ENCODE measurements at regions not wholly inside any gene's neighbourhood (a gene's known extent, or its start where the extent isn't known, plus 50 kb on each side); places are given as distances from the start of the nearest gene placed in this dataset.

DNA sequence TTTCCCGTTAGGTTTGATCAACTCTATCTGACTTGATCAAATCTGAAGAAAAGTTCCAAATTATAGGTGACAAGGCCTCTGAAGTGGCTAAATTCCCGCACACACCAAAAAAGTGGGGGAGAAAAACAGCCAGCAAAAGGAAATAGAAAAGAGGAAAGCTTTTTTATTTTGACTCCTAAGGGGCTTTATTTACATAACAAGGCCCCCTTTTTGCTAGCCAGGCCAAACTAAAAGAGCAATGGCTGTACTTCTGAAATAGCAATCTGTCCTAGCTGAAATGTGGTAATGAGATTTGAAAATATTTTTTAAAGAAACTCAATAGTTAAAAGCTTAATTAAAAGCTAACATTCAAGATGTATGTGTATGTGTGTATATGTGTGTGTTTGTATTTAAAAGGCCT lies 311.5 kb upstream of the POGK start:
- ChIA-PET CTCF (interaction anchor here (0.6 kb wide), 1 partner anchor 1012 kb away, joined by 12 read pairs; no protein-coding TSS in a partner anchor), POLR2A (ENCODE audit: unreplicated experiment) (no interaction called here)
- Histone ChIP-seq H3K9me2 (ENCODE audit: insufficient read depth) (no peaks in the 10 kb centered on the region), H3F3A (ENCODE audit: insufficient read depth, low read depth) (no peaks in the 10 kb centered on the region), H3K4me3 (no peak overlapping the region), H3K79me2 (ENCODE audit: low read depth) (no peaks in the 10 kb centered on the region), H3K36me3 (ENCODE audit: low read depth) (no peaks in the 10 kb centered on the region), H3K27ac (no peak overlapping the region), H2AFZ (no peak overlapping the region), H3K4me2 (no peak overlapping the region), H3K27me3 (ENCODE audit: insufficient read depth, low read depth) (no peaks in the 10 kb centered on the region), H3K9me3 (ENCODE audit: insufficient read depth, low read depth) (peaks cover 4% of the 10 kb centered on the region; the same call in 1 of the 2 replicates), H3K4me1 (replicated peaks; ENCODE audit: insufficient read depth) (no peaks in the 10 kb centered on the region), H4K20me1 (ENCODE audit: insufficient read depth) (no peaks in the 10 kb centered on the region)
- no peak for DNase-seq
- TF ChIP-seq, protein P1, sequence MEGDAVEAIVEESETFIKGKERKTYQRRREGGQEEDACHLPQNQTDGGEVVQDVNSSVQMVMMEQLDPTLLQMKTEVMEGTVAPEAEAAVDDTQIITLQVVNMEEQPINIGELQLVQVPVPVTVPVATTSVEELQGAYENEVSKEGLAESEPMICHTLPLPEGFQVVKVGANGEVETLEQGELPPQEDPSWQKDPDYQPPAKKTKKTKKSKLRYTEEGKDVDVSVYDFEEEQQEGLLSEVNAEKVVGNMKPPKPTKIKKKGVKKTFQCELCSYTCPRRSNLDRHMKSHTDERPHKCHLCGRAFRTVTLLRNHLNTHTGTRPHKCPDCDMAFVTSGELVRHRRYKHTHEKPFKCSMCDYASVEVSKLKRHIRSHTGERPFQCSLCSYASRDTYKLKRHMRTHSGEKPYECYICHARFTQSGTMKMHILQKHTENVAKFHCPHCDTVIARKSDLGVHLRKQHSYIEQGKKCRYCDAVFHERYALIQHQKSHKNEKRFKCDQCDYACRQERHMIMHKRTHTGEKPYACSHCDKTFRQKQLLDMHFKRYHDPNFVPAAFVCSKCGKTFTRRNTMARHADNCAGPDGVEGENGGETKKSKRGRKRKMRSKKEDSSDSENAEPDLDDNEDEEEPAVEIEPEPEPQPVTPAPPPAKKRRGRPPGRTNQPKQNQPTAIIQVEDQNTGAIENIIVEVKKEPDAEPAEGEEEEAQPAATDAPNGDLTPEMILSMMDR (conservative IDR thresholded peaks at IDR 0.05) = no peak
- no peak for TF ChIP-seq EZH2 (IDR thresholded peaks at IDR 0.05; ENCODE audit: low read depth)
- no TSS peak for BruUV-seq (replicated peaks)
- intact Hi-C loops (cut with micrococcal nuclease; ENCODE audit: unreplicated experiment) = no loop called here

GRCh38 chr1:166538646-166539045 lies 300.6 kb upstream of the POGK start:
- H2AFZ ChIP-seq = no peak overlapping the region
- H3K27ac ChIP-seq = no peak overlapping the region
- H3K4me2 ChIP-seq = no peak overlapping the region
- H3K4me3 ChIP-seq = no peak overlapping the region
- ChIA-PET CTCF (no interaction called here), POLR2A (ENCODE audit: unreplicated experiment) (no interaction called here)
- DNase-seq = no peak
- no peaks in the 10 kb centered on the region for H3K27me3 ChIP-seq (ENCODE audit: insufficient read depth, low read depth)
- no peaks in the 10 kb centered on the region for H3K9me2 ChIP-seq (ENCODE audit: insufficient read depth)
- no peaks in the 10 kb centered on the region for H3K36me3 ChIP-seq (ENCODE audit: low read depth)
- H3K4me1 ChIP-seq (replicated peaks; ENCODE audit: insufficient read depth) = no peaks in the 10 kb centered on the region
- H3K79me2 ChIP-seq (ENCODE audit: low read depth) = no peaks in the 10 kb centered on the region
- TF ChIP-seq, protein P1 (conservative IDR thresholded peaks at IDR 0.05) = no peak
- no peak for TF ChIP-seq EZH2 (IDR thresholded peaks at IDR 0.05; ENCODE audit: low read depth)
- intact Hi-C loops (cut with micrococcal nuclease; ENCODE audit: unreplicated experiment) = no loop called here
- H3F3A ChIP-seq (ENCODE audit: insufficient read depth, low read depth) = no peaks in the 10 kb centered on the region
- BruUV-seq (replicated peaks) = no TSS peak
- H3K9me3 ChIP-seq (ENCODE audit: insufficient read depth, low read depth) = no peaks in the 10 kb centered on the region
- no peaks in the 10 kb centered on the region for H4K20me1 ChIP-seq (ENCODE audit: insufficient read depth)

DNA sequence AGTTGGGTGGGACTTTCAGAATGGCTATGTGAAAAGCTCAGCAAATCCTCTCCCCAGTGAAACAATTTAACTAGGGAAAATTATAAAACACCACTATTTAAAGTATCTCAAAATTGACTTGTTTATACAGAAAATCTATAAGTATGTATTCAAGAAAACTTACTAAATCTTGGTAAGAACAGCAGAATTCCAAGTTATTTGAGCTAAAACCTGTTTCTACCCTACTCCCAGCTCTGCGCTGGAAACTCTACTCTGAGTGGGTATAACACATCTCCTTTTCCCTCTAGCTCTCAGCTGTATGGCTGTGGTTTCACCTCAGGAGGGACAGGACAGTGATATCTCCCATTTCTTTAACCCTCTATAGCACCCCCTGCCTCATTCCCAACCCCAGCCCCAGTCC lies 295.2 kb upstream of the POGK start:
- intact Hi-C loops (cut with micrococcal nuclease; ENCODE audit: unreplicated experiment) = no loop called here
- H4K20me1 ChIP-seq (ENCODE audit: insufficient read depth) = no peaks in the 10 kb centered on the region
- CTCF ChIA-PET = no interaction called here
- POLR2A ChIA-PET (ENCODE audit: unreplicated experiment) = no interaction called here
- H3F3A ChIP-seq (ENCODE audit: insufficient read depth, low read depth) = no peaks in the 10 kb centered on the region
- H3K36me3 ChIP-seq (ENCODE audit: low read depth) = no peaks in the 10 kb centered on the region
- H3K4me3 ChIP-seq = no peak overlapping the region
- no peaks in the 10 kb centered on the region for H3K9me3 ChIP-seq (ENCODE audit: insufficient read depth, low read depth)
- no peak overlapping the region for H2AFZ ChIP-seq
- no peaks in the 10 kb centered on the region for H3K4me1 ChIP-seq (replicated peaks; ENCODE audit: insufficient read depth)
- no peaks in the 10 kb centered on the region for H3K9me2 ChIP-seq (ENCODE audit: insufficient read depth)
- H3K27ac ChIP-seq = no peak overlapping the region
- no peak for DNase-seq
- H3K27me3 ChIP-seq (ENCODE audit: insufficient read depth, low read depth) = no peaks in the 10 kb centered on the region
- no TSS peak for BruUV-seq (replicated peaks)
- H3K4me2 ChIP-seq = no peak overlapping the region
- no peak for TF ChIP-seq EZH2 (IDR thresholded peaks at IDR 0.05; ENCODE audit: low read depth)
- TF ChIP-seq, protein P1 (conservative IDR thresholded peaks at IDR 0.05) = no peak
- no peaks in the 10 kb centered on the region for H3K79me2 ChIP-seq (ENCODE audit: low read depth)
